ENCODE measurements at regions not wholly inside any gene's neighbourhood (a gene's known extent, or its start where the extent isn't known, plus 50 kb on each side); places are given as distances from the start of the nearest gene placed in this dataset.

DNA sequence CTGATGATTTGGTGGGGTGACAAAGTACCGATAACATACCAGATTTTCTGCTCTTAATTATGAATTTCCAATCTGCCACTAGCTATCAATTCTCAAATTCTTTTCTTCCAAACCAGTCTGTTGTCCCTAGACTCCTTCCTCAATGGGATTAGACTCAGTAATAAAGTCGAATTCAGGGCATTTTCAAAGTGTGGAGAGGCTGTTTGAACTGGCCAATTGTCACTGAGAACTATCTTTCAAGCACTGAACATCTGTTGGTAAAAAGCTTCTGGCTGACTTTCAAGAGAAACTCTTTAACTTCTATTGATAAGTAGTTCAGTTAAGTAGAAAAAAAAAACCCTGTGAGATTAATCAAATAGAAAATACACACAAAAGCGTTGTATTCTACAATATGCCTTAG lies 108.9 kb downstream of the SAMD9 start:
- TF ChIP-seq, protein P1, sequence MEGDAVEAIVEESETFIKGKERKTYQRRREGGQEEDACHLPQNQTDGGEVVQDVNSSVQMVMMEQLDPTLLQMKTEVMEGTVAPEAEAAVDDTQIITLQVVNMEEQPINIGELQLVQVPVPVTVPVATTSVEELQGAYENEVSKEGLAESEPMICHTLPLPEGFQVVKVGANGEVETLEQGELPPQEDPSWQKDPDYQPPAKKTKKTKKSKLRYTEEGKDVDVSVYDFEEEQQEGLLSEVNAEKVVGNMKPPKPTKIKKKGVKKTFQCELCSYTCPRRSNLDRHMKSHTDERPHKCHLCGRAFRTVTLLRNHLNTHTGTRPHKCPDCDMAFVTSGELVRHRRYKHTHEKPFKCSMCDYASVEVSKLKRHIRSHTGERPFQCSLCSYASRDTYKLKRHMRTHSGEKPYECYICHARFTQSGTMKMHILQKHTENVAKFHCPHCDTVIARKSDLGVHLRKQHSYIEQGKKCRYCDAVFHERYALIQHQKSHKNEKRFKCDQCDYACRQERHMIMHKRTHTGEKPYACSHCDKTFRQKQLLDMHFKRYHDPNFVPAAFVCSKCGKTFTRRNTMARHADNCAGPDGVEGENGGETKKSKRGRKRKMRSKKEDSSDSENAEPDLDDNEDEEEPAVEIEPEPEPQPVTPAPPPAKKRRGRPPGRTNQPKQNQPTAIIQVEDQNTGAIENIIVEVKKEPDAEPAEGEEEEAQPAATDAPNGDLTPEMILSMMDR (IDR thresholded peaks at IDR 0.05; ENCODE audit: borderline replicate concordance, extremely low read depth, low read length, poor library complexity, severe bottlenecking), result no peak
- TF ChIP-seq EZH2 (IDR thresholded peaks at IDR 0.05; ENCODE audit: borderline replicate concordance, low read depth, low read length, severe bottlenecking), result no peak
